ENCODE measurements at regions not wholly inside any gene's neighbourhood (a gene's known extent, or its start where the extent isn't known, plus 50 kb on each side); places are given as distances from the start of the nearest gene placed in this dataset.

DNA sequence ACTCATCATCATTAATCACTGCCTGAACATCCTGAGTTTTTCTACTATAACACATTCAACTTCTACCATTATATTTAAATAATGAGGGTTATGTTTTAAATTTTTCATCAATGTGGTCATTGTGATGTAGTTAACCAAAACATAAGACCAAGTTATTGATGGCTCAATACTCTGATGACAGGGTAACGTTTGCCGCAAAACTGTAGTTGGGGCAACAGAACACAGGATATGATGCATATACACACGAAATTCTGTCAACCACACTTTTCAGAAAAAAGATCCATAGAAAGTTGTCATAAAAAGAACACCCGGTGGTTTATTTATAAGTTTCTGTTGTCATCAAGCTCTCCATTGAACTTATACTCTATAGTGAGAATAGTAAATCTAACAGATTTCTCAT is 121.7 kb upstream of the COL11A1 start:
- intact Hi-C loops (cut with micrococcal nuclease): no loop called here
- H3K9me3 ChIP-seq (ENCODE audit: control insufficient read depth in 1 of 2, insufficient read depth in 1 of 2, low read depth in 1 of 2, low read length in 2 of 2): no peaks in the 10 kb centered on the region
- no peak for TF ChIP-seq MAX (IDR thresholded peaks at IDR 0.05)
- TF ChIP-seq POLR2A (IDR thresholded peaks at IDR 0.05; ENCODE audit: borderline replicate concordance, extremely low read depth, insufficient read depth, insufficient read length): no peak
- no peak for TF ChIP-seq ELF1 (IDR thresholded peaks at IDR 0.05; ENCODE audit: borderline replicate concordance, low read depth)
- POLR2A ChIA-PET: no interaction called here
- no peaks in the 10 kb centered on the region for H3K4me1 ChIP-seq (ENCODE audit: control insufficient read depth in 1 of 2, insufficient read depth in 2 of 2, low read length in 2 of 2)
- CTCF ChIA-PET: no interaction called here
- no peaks in the 10 kb centered on the region for H3K9me2 ChIP-seq (ENCODE audit: insufficient read depth)
- ATAC-seq (no peak), DNase-seq (ENCODE audit: low read depth, low spot score) (no peak)
- H4K20me1 ChIP-seq (ENCODE audit: insufficient read depth): no peaks in the 10 kb centered on the region; the same call in 1 of the 2 replicates
- H2AFZ ChIP-seq (ENCODE audit: low read depth, low read length, poor library complexity, severe bottlenecking): no peak overlapping the region
- no peak overlapping the region for H3K27ac ChIP-seq (ENCODE audit: low read depth, low read length)
- H3K79me2 ChIP-seq (ENCODE audit: insufficient read depth, low read length): no peaks in the 10 kb centered on the region
- H3K4me3 ChIP-seq (replicated peaks in 1 of 2; ENCODE audit: low read depth in 1 of 2, low read length in 2 of 2): no peak overlapping the region
- H3K9ac ChIP-seq (ENCODE audit: low read length): no peak overlapping the region
- no peaks in the 10 kb centered on the region for H3K36me3 ChIP-seq (ENCODE audit: control insufficient read depth in 1 of 2, insufficient read depth in 2 of 2, low read length in 2 of 2)
- no peaks in the 10 kb centered on the region for H3K27me3 ChIP-seq (ENCODE audit: insufficient read depth, low read length)
- H3K4me2 ChIP-seq (ENCODE audit: low read length): no peak overlapping the region
- RAD21 ChIA-PET (ENCODE audit: low non-redundant PET in 1 of 2, low total read pairs in 2 of 2, uncharacterized antibody in 2 of 2, unreplicated experiment in 2 of 2): no interaction called here
- BruUV-seq (replicated peaks): no TSS peak

DNA sequence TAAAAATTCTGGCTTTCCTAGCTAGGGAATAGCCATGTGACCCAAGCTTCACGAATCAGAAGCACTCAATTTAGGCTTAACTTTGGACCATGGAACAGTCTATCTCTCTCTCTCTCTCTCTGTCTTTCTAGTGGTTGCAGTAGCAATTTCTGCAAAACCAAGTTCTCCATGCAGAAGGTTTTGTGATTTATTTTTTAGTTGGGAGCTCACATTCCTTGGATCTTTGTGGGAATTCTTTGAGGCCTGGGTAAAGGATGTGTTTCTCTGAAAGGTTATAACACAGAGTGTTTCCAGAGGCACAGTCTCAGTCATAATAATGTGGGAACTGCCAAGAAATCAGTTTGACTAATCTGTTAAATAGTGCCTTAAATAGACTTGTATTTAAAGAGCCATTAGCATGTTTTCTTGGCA is 112.3 kb upstream of the COL11A1 start:
- H3K27me3 ChIP-seq (ENCODE audit: insufficient read depth, low read length): no peaks in the 10 kb centered on the region
- no peaks in the 10 kb centered on the region for H3K9me2 ChIP-seq (ENCODE audit: insufficient read depth)
- no TSS peak for BruUV-seq (replicated peaks)
- no peak overlapping the region for H3K9ac ChIP-seq (ENCODE audit: low read length)
- H2AFZ ChIP-seq (ENCODE audit: low read depth, low read length, poor library complexity, severe bottlenecking): no peak overlapping the region
- no peaks in the 10 kb centered on the region for H3K9me3 ChIP-seq (ENCODE audit: control insufficient read depth in 1 of 2, insufficient read depth in 1 of 2, low read depth in 1 of 2, low read length in 2 of 2)
- no peaks in the 10 kb centered on the region for H3K4me1 ChIP-seq (ENCODE audit: control insufficient read depth in 1 of 2, insufficient read depth in 2 of 2, low read length in 2 of 2)
- ChIA-PET CTCF (no interaction called here), RAD21 (ENCODE audit: low non-redundant PET in 1 of 2, low total read pairs in 2 of 2, uncharacterized antibody in 2 of 2, unreplicated experiment in 2 of 2) (no interaction called here), POLR2A (no interaction called here)
- intact Hi-C loops (cut with micrococcal nuclease): no loop called here
- H3K4me3 ChIP-seq (replicated peaks in 1 of 2; ENCODE audit: low read depth in 1 of 2, low read length in 2 of 2): no peak overlapping the region
- ATAC-seq: no peak
- H3K27ac ChIP-seq (ENCODE audit: low read depth, low read length): no peak overlapping the region
- no peak for DNase-seq (ENCODE audit: low read depth, low spot score)
- H3K79me2 ChIP-seq (ENCODE audit: insufficient read depth, low read length): no peaks in the 10 kb centered on the region
- no peak overlapping the region for H3K4me2 ChIP-seq (ENCODE audit: low read length)
- H3K36me3 ChIP-seq (ENCODE audit: control insufficient read depth in 1 of 2, insufficient read depth in 2 of 2, low read length in 2 of 2): no peaks in the 10 kb centered on the region
- no peaks in the 10 kb centered on the region for H4K20me1 ChIP-seq (ENCODE audit: insufficient read depth)
- TF ChIP-seq ELF1 (IDR thresholded peaks at IDR 0.05; ENCODE audit: borderline replicate concordance, low read depth): no peak
- TF ChIP-seq YY1 (IDR thresholded peaks at IDR 0.05; ENCODE audit: extremely low read depth, insufficient replicate concordance, low read depth, low read length): no peak
- TF ChIP-seq CBX3 (IDR thresholded peaks at IDR 0.05; ENCODE audit: low read depth): no peak
- TF ChIP-seq CEBPB (IDR thresholded peaks at IDR 0.05; ENCODE audit: low read depth): no peak
- TF ChIP-seq, protein P1, sequence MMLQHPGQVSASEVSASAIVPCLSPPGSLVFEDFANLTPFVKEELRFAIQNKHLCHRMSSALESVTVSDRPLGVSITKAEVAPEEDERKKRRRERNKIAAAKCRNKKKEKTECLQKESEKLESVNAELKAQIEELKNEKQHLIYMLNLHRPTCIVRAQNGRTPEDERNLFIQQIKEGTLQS (IDR thresholded peaks at IDR 0.05): no peak
- no peak for TF ChIP-seq ZNF274 (IDR thresholded peaks at IDR 0.05; ENCODE audit: low read depth, low read length)
- no peak for TF ChIP-seq MAX (IDR thresholded peaks at IDR 0.05)
- TF ChIP-seq RAD21 (IDR thresholded peaks at IDR 0.05; ENCODE audit: low read depth): no peak
- no peak for TF ChIP-seq EZH2 (IDR thresholded peaks at IDR 0.05)
- TF ChIP-seq, protein P2, sequence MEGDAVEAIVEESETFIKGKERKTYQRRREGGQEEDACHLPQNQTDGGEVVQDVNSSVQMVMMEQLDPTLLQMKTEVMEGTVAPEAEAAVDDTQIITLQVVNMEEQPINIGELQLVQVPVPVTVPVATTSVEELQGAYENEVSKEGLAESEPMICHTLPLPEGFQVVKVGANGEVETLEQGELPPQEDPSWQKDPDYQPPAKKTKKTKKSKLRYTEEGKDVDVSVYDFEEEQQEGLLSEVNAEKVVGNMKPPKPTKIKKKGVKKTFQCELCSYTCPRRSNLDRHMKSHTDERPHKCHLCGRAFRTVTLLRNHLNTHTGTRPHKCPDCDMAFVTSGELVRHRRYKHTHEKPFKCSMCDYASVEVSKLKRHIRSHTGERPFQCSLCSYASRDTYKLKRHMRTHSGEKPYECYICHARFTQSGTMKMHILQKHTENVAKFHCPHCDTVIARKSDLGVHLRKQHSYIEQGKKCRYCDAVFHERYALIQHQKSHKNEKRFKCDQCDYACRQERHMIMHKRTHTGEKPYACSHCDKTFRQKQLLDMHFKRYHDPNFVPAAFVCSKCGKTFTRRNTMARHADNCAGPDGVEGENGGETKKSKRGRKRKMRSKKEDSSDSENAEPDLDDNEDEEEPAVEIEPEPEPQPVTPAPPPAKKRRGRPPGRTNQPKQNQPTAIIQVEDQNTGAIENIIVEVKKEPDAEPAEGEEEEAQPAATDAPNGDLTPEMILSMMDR (IDR thresholded peaks at IDR 0.05 in 2 of 3, conservative IDR thresholded peaks at IDR 0.05 in 1 of 3; ENCODE audit: borderline replicate concordance in 1 of 3, insufficient read depth in 1 of 3, low read depth in 2 of 3, low read length in 2 of 3): no peak
- no peak for TF ChIP-seq SP1 (IDR thresholded peaks at IDR 0.05; ENCODE audit: low read depth)
- TF ChIP-seq, protein P3, sequence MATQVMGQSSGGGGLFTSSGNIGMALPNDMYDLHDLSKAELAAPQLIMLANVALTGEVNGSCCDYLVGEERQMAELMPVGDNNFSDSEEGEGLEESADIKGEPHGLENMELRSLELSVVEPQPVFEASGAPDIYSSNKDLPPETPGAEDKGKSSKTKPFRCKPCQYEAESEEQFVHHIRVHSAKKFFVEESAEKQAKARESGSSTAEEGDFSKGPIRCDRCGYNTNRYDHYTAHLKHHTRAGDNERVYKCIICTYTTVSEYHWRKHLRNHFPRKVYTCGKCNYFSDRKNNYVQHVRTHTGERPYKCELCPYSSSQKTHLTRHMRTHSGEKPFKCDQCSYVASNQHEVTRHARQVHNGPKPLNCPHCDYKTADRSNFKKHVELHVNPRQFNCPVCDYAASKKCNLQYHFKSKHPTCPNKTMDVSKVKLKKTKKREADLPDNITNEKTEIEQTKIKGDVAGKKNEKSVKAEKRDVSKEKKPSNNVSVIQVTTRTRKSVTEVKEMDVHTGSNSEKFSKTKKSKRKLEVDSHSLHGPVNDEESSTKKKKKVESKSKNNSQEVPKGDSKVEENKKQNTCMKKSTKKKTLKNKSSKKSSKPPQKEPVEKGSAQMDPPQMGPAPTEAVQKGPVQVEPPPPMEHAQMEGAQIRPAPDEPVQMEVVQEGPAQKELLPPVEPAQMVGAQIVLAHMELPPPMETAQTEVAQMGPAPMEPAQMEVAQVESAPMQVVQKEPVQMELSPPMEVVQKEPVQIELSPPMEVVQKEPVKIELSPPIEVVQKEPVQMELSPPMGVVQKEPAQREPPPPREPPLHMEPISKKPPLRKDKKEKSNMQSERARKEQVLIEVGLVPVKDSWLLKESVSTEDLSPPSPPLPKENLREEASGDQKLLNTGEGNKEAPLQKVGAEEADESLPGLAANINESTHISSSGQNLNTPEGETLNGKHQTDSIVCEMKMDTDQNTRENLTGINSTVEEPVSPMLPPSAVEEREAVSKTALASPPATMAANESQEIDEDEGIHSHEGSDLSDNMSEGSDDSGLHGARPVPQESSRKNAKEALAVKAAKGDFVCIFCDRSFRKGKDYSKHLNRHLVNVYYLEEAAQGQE (IDR thresholded peaks at IDR 0.05; ENCODE audit: low read depth): no peak
- TF ChIP-seq ZFX (IDR thresholded peaks at IDR 0.05): no peak
- TF ChIP-seq EZH2phosphoT487 (IDR thresholded peaks at IDR 0.05; ENCODE audit: borderline replicate concordance): no peak
- no peak for TF ChIP-seq TCF7L2 (IDR thresholded peaks at IDR 0.05; ENCODE audit: borderline replicate concordance, extremely low read depth, insufficient read depth, insufficient read length)

All from HCT116 (cell line).